22Rv1 (cell line): ENCODE measurements at regions not wholly inside any gene's neighbourhood (a gene's known extent, or its start where the extent isn't known, plus 50 kb on each side); places are given as distances from the start of the nearest gene placed in this dataset.

Source experiments
- CTCF ChIP-seq: fragments of 450-650 bp; IDR thresholded peaks from 2 replicates; pipeline ENCODE4 v1.5.1; 2017; ENCODE audit warnings: mild to moderate bottlenecking
- ZFX ChIP-seq: fragments of 450-650 bp; IDR thresholded peaks from 2 replicates; pipeline ENCODE4 v1.6.1; 2017; ENCODE audit warnings: antibody characterized with exemption, borderline replicate concordance

- TF ChIP-seq CTCF (no peak), ZFX (no peak)
These were observed 125.2 kb downstream of the EDN3 start for GRCh38 chr20:59425572-59425971.
